Keratinocyte (primary cell): ENCODE measurements at regions not wholly inside any gene's neighbourhood (a gene's known extent, or its start where the extent isn't known, plus 50 kb on each side); places are given as distances from the start of the nearest gene placed in this dataset.
"Not testable (repeated sequence)": the region's sequence is repeated elsewhere in the genome, so short reads cannot be mapped to it uniquely, and the experiment has no call there.

Source experiments
- CTCF ChIP-seq, 3 experiments: IDR thresholded peaks in 1 of 3; conservative IDR thresholded peaks in 1 of 3; optimal IDR thresholded peaks in 1 of 3; 2 replicates in 2 of 3; 3 replicates in 1 of 3; pipeline versions ENCODE3 to v1.5.1; 2011; ENCODE audit warnings: low read length in 3 of 3, mild to moderate bottlenecking in 3 of 3, moderate library complexity in 2 of 3, control low read depth in 1 of 3, inconsistent platforms in 1 of 3; ENCODE audit not compliant: insufficient read depth in 2 of 3; ENCODE audit errors: extremely low read depth in 1 of 3
- EZH2 ChIP-seq: IDR thresholded peaks from one replicate; pipeline ENCODE4 v1.6.1; 2012; ENCODE audit warnings: inconsistent platforms, mild to moderate bottlenecking, low read length, moderate library complexity

GRCh38 chr5:7309715-7310114, 86.2 kb upstream of the ADCY2 start:
- not testable (repeated sequence) for TF ChIP-seq CTCF (optimal IDR thresholded peaks at IDR 0.05 in 1 of 3, IDR thresholded peaks at IDR 0.05 in 1 of 3, conservative IDR thresholded peaks at IDR 0.05 in 1 of 3; ENCODE audit: extremely low read depth in 1 of 3, insufficient read depth in 2 of 3, low read length in 3 of 3); EZH2
